ENCODE measurements at regions not wholly inside any gene's neighbourhood (a gene's known extent, or its start where the extent isn't known, plus 50 kb on each side); places are given as distances from the start of the nearest gene placed in this dataset.

GRCh38 chr11:19357943-19358342 is 117.2 kb upstream of the E2F8 start:
- H3K9me2 ChIP-seq (ENCODE audit: insufficient read depth, low read length), result no peaks in the 10 kb centered on the region
- H2AFZ ChIP-seq (ENCODE audit: low read depth, low read length), result no peak overlapping the region

GRCh38 chr11:19355601-19356000 is 114.9 kb upstream of the E2F8 start:
- Histone ChIP-seq H3K27me3 (ENCODE audit: insufficient read depth, low read depth, low read length) (no peaks in the 10 kb centered on the region), H3K27ac (ENCODE audit: low read length) (no peak overlapping the region)
- TF ChIP-seq TAF1 (IDR thresholded peaks at IDR 0.05; ENCODE audit: low read depth) (no peak), REST (IDR thresholded peaks at IDR 0.05; ENCODE audit: borderline replicate concordance) (no peak), EZH2 (IDR thresholded peaks at IDR 0.05; ENCODE audit: borderline replicate concordance, insufficient read depth, low read length, poor library complexity, severe bottlenecking) (no peak), EP300 (conservative IDR thresholded peaks at IDR 0.05; ENCODE audit: poor library complexity, severe bottlenecking) (no peak), RAD21 (conservative IDR thresholded peaks at IDR 0.05) (no peak), MXI1 (conservative IDR thresholded peaks at IDR 0.05; ENCODE audit: poor library complexity, severe bottlenecking) (no peak), SMC3 (conservative IDR thresholded peaks at IDR 0.05; ENCODE audit: poor library complexity) (no peak), POLR2AphosphoS5 (IDR thresholded peaks at IDR 0.05) (no peak), CTCF (IDR thresholded peaks at IDR 0.05; ENCODE audit: poor library complexity, severe bottlenecking) (no peak)

More at GRCh38 chr11:19357943-19358342, 117.2 kb upstream of the E2F8 start:
- no peak for TF ChIP-seq REST (IDR thresholded peaks at IDR 0.05; ENCODE audit: borderline replicate concordance)
- TF ChIP-seq EP300 (conservative IDR thresholded peaks at IDR 0.05; ENCODE audit: poor library complexity, severe bottlenecking), result no peak
- no peak for TF ChIP-seq TAF1 (IDR thresholded peaks at IDR 0.05; ENCODE audit: low read depth)
- TF ChIP-seq EZH2 (IDR thresholded peaks at IDR 0.05; ENCODE audit: borderline replicate concordance, insufficient read depth, low read length, poor library complexity, severe bottlenecking), result no peak
- TF ChIP-seq RAD21 (conservative IDR thresholded peaks at IDR 0.05), result no peak
- TF ChIP-seq MXI1 (conservative IDR thresholded peaks at IDR 0.05; ENCODE audit: poor library complexity, severe bottlenecking), result no peak
- Histone ChIP-seq H3K4me2 (ENCODE audit: low read length) (no peak overlapping the region), H3K27me3 (ENCODE audit: insufficient read depth, low read depth, low read length) (no peaks in the 10 kb centered on the region), H3K9ac (ENCODE audit: low read length) (no peak overlapping the region), H4K20me1 (ENCODE audit: insufficient read depth) (no peaks in the 10 kb centered on the region), H3K79me2 (replicated peaks; ENCODE audit: insufficient read depth, low read length) (no peaks in the 10 kb centered on the region), H3K4me3 (ENCODE audit: low read length) (no peak overlapping the region), H3K36me3 (ENCODE audit: insufficient read depth, low read length) (no peaks in the 10 kb centered on the region), H3F3A (ENCODE audit: insufficient read depth, low read length, poor library complexity, severe bottlenecking) (no peaks in the 10 kb centered on the region), H3K27ac (ENCODE audit: low read length) (no peak overlapping the region), H3K9me3 (ENCODE audit: low read length) (no peaks in the 10 kb centered on the region)

More at GRCh38 chr11:19355601-19356000, 114.9 kb upstream of the E2F8 start:
- Histone ChIP-seq H3K79me2 (replicated peaks; ENCODE audit: insufficient read depth, low read length) (no peaks in the 10 kb centered on the region), H3K4me3 (ENCODE audit: low read length) (no peak overlapping the region), H3K4me2 (ENCODE audit: low read length) (no peak overlapping the region), H3K9me3 (ENCODE audit: low read length) (no peaks in the 10 kb centered on the region), H3K36me3 (ENCODE audit: insufficient read depth, low read length) (no peaks in the 10 kb centered on the region), H2AFZ (ENCODE audit: low read depth, low read length) (no peak overlapping the region), H3K9ac (ENCODE audit: low read length) (no peak overlapping the region), H3K9me2 (ENCODE audit: insufficient read depth, low read length) (no peaks in the 10 kb centered on the region), H3F3A (ENCODE audit: insufficient read depth, low read length, poor library complexity, severe bottlenecking) (no peaks in the 10 kb centered on the region), H4K20me1 (ENCODE audit: insufficient read depth) (no peaks in the 10 kb centered on the region)

All from neural cell (in vitro differentiated cells).